ENCODE measurements at regions not wholly inside any gene's neighbourhood (a gene's known extent, or its start where the extent isn't known, plus 50 kb on each side); places are given as distances from the start of the nearest gene placed in this dataset.

GRCh38 chr12:111194703-111195051, 174.2 kb downstream of the PHETA1 start:
- no peak for DNase-seq

DNA sequence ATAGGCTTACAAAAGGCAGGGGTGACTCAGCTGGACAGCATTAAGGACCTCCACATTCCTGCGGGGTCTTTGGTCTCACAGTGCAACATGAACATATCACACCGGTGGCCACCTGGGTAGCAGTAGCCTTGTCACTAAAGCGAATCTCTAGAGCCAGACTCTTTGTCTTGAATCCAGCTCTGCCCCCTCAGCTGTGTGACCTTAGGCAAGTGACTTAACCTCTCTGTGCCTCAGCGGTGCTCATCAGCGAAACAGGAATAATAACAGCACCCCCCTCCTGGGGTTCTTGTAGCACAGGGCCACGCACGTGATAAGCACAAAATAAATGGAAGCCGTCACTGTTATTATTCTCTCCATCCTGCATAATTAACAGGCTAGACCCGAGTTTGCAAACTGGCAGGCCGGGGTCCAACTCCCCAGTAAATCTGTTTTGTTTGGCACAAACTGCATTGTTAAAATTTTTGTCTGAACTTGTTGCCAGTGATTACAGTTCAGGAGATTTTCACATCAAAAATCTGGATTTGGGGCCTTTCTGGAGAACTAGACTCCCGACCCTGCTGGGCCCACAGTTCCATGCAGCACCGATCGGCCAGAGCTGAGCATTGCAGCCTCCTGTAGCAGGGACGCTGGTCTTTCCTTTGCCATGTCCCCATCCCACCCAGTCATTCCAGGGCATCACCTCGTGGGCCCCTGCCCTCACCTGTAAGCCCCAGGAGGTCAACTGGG, 174.8 kb downstream of the PHETA1 start:
- DNase-seq = no peak

GRCh38 chr12:111193496-111193895, 175.4 kb downstream of the PHETA1 start:
- no peak for DNase-seq

- DNase-seq = no peak
Measured at GRCh38 chr12:111193067-111193466, 175.8 kb downstream of the PHETA1 start.

- no peak for DNase-seq
Measured at GRCh38 chr12:111192647-111193046, 176.2 kb downstream of the PHETA1 start.

GRCh38 chr12:111190741-111191526, 178.0 kb downstream of the PHETA1 start:
- DNase-seq = no peak

DNA sequence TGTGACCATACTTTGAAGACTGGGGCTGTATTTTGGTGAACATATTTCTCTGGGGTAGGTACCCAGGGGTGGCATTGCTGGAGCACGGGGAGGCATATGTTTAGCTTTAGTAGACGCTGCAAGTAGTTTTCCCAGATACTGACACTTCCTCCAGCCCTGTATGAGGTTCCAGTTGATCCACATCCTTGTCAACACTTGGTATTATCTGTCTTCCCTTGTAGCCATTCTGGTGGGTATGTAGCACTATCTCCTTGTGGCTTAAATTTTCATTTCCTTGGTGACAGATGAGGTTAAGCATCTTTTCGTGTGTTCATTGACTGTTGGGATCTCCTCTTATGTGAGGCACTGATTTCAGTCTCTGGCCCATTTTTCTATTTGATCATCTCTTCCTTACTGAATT, 179.1 kb downstream of the PHETA1 start:
- DNase-seq = no peak

DNA sequence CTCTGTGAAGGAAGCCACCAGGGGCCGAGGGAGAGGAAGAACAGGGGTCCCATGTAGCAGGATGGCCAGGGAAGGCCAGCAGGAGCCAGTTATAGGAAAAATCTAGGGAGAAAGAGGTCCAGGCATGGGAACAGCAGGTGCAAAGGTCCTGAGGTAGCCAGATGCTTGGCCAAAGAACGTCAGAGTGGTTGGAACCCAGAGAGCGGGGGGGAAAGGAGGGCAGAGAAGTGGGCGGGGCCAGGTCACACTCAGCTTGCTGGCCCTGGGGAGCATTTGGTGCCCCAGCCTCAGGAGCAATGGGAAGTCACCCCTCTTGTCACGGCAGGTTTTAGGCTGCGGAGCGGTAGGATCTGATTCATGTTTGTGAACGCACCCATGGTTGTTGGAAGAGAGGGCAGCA, 180.5 kb downstream of the PHETA1 start:
- DNase-seq = no peak

GRCh38 chr12:111186347-111186746, 182.5 kb downstream of the PHETA1 start:
- DNase-seq = no peak

DNA sequence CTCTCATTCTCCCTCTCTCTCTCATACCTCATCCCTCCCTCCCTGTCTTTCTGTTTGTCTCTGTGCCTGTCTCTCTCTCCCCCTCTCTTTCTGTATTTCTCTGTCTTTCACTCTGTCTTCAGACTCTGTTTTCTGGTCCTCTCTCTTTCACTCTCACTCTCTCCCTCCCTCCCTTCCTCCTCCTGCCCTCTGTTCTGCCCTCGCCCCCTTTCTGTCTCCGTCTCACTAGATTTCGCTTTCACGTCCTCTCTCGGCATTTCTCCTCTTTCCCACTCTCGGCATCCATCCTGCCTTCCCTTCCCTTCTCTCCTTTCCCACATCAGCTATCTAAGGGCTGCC, 183.0 kb downstream of the PHETA1 start:
- DNase-seq = no peak

- DNase-seq = no peak
Measured at GRCh38 chr12:111185206-111185888, 183.5 kb downstream of the PHETA1 start.

GRCh38 chr12:111184161-111184560, 184.7 kb downstream of the PHETA1 start:
- no peak for DNase-seq

DNA sequence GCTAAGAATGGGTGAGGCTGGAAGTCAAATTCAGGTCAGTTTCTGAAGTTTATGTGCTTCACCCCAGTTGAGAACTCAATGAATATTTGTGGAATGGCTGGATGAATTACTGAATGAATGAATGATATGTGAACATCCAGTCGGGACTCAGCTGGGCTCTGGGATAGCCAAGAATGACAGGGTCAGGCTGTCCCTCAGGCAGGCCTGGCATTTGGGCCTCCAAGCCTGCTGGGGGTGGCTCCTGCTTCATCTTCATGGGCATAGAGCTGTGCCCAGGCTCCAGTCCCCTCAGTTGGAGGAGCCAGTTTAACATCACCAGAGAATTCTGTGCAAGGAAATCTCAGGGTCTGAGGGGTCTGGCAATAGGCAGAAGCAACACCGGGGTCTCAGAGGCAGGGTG, 185.8 kb downstream of the PHETA1 start:
- no peak for DNase-seq

- DNase-seq = no peak
Measured at GRCh38 chr12:111182382-111182781, 186.5 kb downstream of the PHETA1 start.

GRCh38 chr12:111181143-111181726, 187.7 kb downstream of the PHETA1 start:
- DNase-seq = no peak

DNA sequence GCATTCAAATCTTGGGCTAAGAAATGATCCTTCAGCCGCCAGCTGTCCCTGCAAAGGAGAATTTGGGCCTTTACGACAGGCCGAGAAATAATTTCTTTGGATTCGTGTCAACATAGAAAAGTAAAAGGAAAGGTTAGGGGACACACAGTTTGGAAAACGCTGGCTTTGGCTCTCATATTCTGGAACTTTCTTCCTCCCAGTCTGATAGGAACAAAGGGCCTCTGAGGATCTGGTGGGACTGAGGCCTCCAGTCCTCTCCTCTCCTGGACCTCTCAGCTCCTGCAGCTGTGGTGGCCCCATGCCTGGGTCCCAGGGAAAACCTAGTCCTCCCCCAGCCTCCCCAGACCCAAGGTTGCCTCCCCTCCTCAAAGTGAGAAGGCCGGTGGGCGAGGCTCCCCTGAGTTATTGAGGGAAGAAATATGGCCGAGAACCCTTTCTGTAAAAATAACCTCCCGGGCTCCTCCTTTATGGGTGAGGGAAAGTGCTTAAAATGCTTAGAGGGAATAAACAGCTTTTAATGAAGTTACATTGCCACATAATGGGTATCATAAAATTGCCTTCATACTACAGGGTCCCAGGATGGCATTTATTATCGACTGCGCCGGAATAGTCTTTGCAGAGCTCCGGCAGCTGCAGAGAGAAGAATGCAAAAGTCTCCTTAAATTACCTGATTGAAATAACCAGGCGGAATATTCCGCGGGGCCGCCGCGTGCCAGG, 188.3 kb downstream of the PHETA1 start:
- DNase-seq = no peak

GRCh38 chr12:111178181-111179081, 190.5 kb downstream of the PHETA1 start:
- no peak for DNase-seq

- DNase-seq = no peak
Measured at GRCh38 chr12:111175396-111176094, 193.3 kb downstream of the PHETA1 start.

DNA sequence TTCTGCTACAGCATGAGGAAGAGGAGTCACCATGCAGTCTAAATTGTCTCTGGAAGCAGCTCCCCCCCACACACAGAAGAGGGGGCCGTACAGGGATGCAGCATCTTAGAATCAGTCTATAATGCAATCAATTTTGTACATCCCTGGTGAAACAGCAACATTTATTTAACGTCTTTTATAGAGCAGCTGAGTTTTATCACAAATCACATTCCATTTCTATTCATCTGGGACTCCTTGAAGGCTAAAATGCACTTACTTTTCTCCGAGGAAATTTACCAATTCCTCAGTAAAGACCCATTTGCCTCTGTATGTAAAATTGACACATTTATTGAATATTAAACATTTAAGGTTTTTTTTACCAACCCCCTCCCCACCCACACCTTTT, 193.9 kb downstream of the PHETA1 start:
- no peak for DNase-seq

DNA sequence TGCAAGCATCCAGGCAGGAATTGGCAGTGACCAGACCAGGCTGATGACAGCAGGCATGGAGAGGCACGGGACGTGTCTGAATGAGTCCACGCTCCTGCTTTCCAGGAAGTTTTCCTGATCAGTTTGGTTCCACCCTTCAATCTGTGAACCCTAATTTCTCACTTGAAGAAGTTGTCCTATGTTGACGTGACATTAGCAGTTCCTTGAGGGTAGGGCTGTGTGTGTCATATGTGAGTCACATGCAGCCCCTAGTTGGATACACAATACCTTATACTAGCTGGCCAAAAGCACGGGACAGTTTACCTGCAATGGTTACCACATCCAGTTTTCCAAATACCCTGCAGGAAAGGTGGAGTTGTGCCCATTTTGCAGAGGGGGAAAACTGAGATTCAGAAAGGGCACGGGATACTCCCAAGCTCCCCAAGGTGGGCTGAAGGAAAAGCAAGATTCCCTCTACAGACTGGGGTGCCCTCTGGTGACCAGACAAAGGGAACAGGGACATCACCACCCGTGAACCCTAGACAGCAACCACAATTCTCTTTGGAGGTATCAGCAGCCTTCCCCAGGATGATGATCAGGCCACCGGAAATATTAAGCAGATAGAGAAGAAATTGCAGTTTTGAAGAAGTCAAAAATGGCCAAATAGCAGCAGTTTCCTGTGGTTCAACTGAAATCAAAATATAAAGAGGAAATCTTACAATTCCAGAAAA, 194.5 kb downstream of the PHETA1 start:
- DNase-seq = no peak

GRCh38 chr12:111173836-111174235, 195.1 kb downstream of the PHETA1 start:
- no peak for DNase-seq
